Fibroblast of lung (primary cell): ENCODE measurements at regions not wholly inside any gene's neighbourhood (a gene's known extent, or its start where the extent isn't known, plus 50 kb on each side); places are given as distances from the start of the nearest gene placed in this dataset.
A peak's percentile ranks its signal among the peaks of the same experiment; 100 is the strongest.

ENCODE experiments used
- DNase-seq, 2 donors: peaks; one replicate each; pipeline versions ENCODE4 v3.0.0 to v3.0.0-alpha.2; 2010; ENCODE audit warnings: low read depth in 2 of 2
- H2AFZ ChIP-seq: 2 replicates; pipeline ENCODE4 v1.5.1; 2012; ENCODE audit warnings: low read length, control low read depth, inconsistent platforms
- H3K27ac ChIP-seq: 2 replicates; pipeline ENCODE4 v1.5.1; 2011; ENCODE audit warnings: low read length, control low read depth; ENCODE audit not compliant: insufficient read depth
- H3K27me3 ChIP-seq: 2 replicates; pipeline ENCODE4 v1.5.1; 2011; ENCODE audit warnings: mild to moderate bottlenecking, low read length; ENCODE audit not compliant: control insufficient read depth, insufficient read depth
- H3K36me3 ChIP-seq: 2 replicates; pipeline ENCODE4 v1.5.1; 2011; ENCODE audit warnings: low read length; ENCODE audit not compliant: control insufficient read depth, insufficient read depth
- H3K4me1 ChIP-seq: 2 replicates; pipeline ENCODE4 v1.5.1; 2011; ENCODE audit warnings: low read length; ENCODE audit not compliant: control insufficient read depth, insufficient read depth; ENCODE audit errors: extremely low read depth
- H3K4me2 ChIP-seq: 2 replicates; pipeline ENCODE4 v1.5.1; 2011; ENCODE audit warnings: low read length, control low read depth; ENCODE audit not compliant: insufficient read depth; ENCODE audit errors: extremely low read depth
- H3K4me3 ChIP-seq, 4 experiments: fragments of 200-600 bp in 1 of 4; sonication (generic) in 1 of 4; replicated peaks in 1 of 4; 2 replicates each; pipeline ENCODE4 v1.5.1; 2011 to 2016; ENCODE audit warnings: low read length in 4 of 4, low read depth in 3 of 4, mild to moderate bottlenecking in 3 of 4, control low read depth in 2 of 4, inconsistent platforms in 1 of 4, mixed read lengths in 1 of 4; ENCODE audit not compliant: insufficient read depth in 1 of 4; ENCODE audit errors: control extremely low read depth in 1 of 4
- H3K79me2 ChIP-seq: 2 replicates; pipeline ENCODE4 v1.5.1; 2012; ENCODE audit warnings: mild to moderate bottlenecking, low read length, inconsistent platforms; ENCODE audit not compliant: control insufficient read depth, insufficient read depth
- H3K9ac ChIP-seq: 2 replicates; pipeline ENCODE4 v1.5.1; 2011; ENCODE audit warnings: mild to moderate bottlenecking, low read length, control low read depth; ENCODE audit not compliant: insufficient read depth
- H3K9me3 ChIP-seq: 2 replicates; pipeline ENCODE4 v1.5.1; 2012; ENCODE audit warnings: low read depth, low read length; ENCODE audit not compliant: control insufficient read depth, insufficient read depth
- H4K20me1 ChIP-seq: 2 replicates; pipeline ENCODE4 v1.5.1; 2011; ENCODE audit warnings: low read length; ENCODE audit not compliant: control insufficient read depth, insufficient read depth; ENCODE audit errors: extremely low read depth
- CTCF ChIP-seq, 2 donors: IDR thresholded peaks in 1 of 2; conservative IDR thresholded peaks in 1 of 2; 1 replicate in 1 of 2; 2 replicates in 1 of 2; pipeline ENCODE4 v1.5.1; 2011 to 2012; ENCODE audit warnings: low read length in 2 of 2, control low read depth in 1 of 2, inconsistent platforms in 1 of 2, low read depth in 1 of 2, mild to moderate bottlenecking in 1 of 2
- EZH2 ChIP-seq: IDR thresholded peaks from 2 replicates; pipeline ENCODE4 v1.5.1; 2012; ENCODE audit warnings: low read length, control low read depth, mild to moderate bottlenecking; ENCODE audit errors: missing control alignments

GRCh38 chr13:73603646-73604045, 530.6 kb downstream of the KLF12 start:
- Histone ChIP-seq H4K20me1 (no peaks in the 10 kb centered on the region), H3K9me3 (no peaks in the 10 kb centered on the region), H3K4me1 (no peaks in the 10 kb centered on the region), H3K27ac (no peak overlapping the region), H3K79me2 (no peaks in the 10 kb centered on the region), H3K9ac (no peak overlapping the region), H2AFZ (no peak overlapping the region), H3K36me3 (no peaks in the 10 kb centered on the region), H3K27me3 (no peaks in the 10 kb centered on the region), H3K4me2 (no peak overlapping the region), H3K4me3 (no peak overlapping the region)
- no peak for DNase-seq
- TF ChIP-seq CTCF (conservative IDR thresholded peaks at IDR 0.05 in 1 of 2, IDR thresholded peaks at IDR 0.05 in 1 of 2; ENCODE audit: low read depth in 1 of 2, low read length in 2 of 2) = no peak
- no peak for TF ChIP-seq EZH2

GRCh38 chr13:73602295-73602694, 531.9 kb downstream of the KLF12 start:
- TF ChIP-seq EZH2 (no peak), CTCF (conservative IDR thresholded peaks at IDR 0.05 in 1 of 2, IDR thresholded peaks at IDR 0.05 in 1 of 2; ENCODE audit: low read depth in 1 of 2, low read length in 2 of 2) (no peak)
- no peak overlapping the region for H3K4me2 ChIP-seq
- DNase-seq = peak in 1 of 2 donors; percentile 49
- H4K20me1 ChIP-seq = no peaks in the 10 kb centered on the region
- H3K36me3 ChIP-seq = no peaks in the 10 kb centered on the region
- H3K9me3 ChIP-seq = no peaks in the 10 kb centered on the region
- H3K9ac ChIP-seq = no peak overlapping the region
- no peaks in the 10 kb centered on the region for H3K27me3 ChIP-seq
- H3K79me2 ChIP-seq = no peaks in the 10 kb centered on the region
- H3K4me1 ChIP-seq = no peaks in the 10 kb centered on the region
- no peak overlapping the region for H3K4me3 ChIP-seq
- no peak overlapping the region for H2AFZ ChIP-seq
- no peak overlapping the region for H3K27ac ChIP-seq

- H3K4me1 ChIP-seq = no peaks in the 10 kb centered on the region
- TF ChIP-seq EZH2 (no peak), CTCF (conservative IDR thresholded peaks at IDR 0.05 in 1 of 2, IDR thresholded peaks at IDR 0.05 in 1 of 2; ENCODE audit: low read depth in 1 of 2, low read length in 2 of 2) (no peak)
- H3K4me2 ChIP-seq = no peak overlapping the region
- no peak overlapping the region for H2AFZ ChIP-seq
- no peak overlapping the region for H3K27ac ChIP-seq
- no peaks in the 10 kb centered on the region for H4K20me1 ChIP-seq
- no peaks in the 10 kb centered on the region for H3K9me3 ChIP-seq
- H3K36me3 ChIP-seq = no peaks in the 10 kb centered on the region
- H3K4me3 ChIP-seq = no peak overlapping the region
- no peak for DNase-seq
- H3K79me2 ChIP-seq = no peaks in the 10 kb centered on the region
- no peaks in the 10 kb centered on the region for H3K27me3 ChIP-seq
- H3K9ac ChIP-seq = no peak overlapping the region
These were observed 532.5 kb downstream of the KLF12 start for GRCh38 chr13:73601708-73602107.
